Mesothelial cell of epicardium (in vitro differentiated cells): ENCODE measurements at regions not wholly inside any gene's neighbourhood (a gene's known extent, or its start where the extent isn't known, plus 50 kb on each side); places are given as distances from the start of the nearest gene placed in this dataset.

Source experiments
- DNase-seq, 2 experiments: peaks; one replicate each; pipeline ENCODE4 v3.0.0; 2021; ENCODE audit warnings: low spot score in 2 of 2; ENCODE audit not compliant: unreplicated experiment in 2 of 2
- H3K27ac Mint-ChIP-seq: 2 replicates; pipeline ENCODE4 v1.8.0; 2021; ENCODE audit warnings: mixed read lengths
- H3K27me3 Mint-ChIP-seq: 2 replicates; pipeline ENCODE4 v1.8.0; 2021; ENCODE audit warnings: low read depth, mixed read lengths
- H3K36me3 Mint-ChIP-seq: 2 replicates; pipeline ENCODE4 v1.8.0; 2021; ENCODE audit warnings: mixed read lengths
- H3K4me1 Mint-ChIP-seq: 2 replicates; pipeline ENCODE4 v1.8.0; 2021; ENCODE audit warnings: mixed read lengths
- H3K4me3 Mint-ChIP-seq: 2 replicates; pipeline ENCODE4 v1.8.0; 2021; ENCODE audit warnings: mild to moderate bottlenecking, moderate library complexity, mixed read lengths
- H3K9me3 Mint-ChIP-seq: 2 replicates; pipeline ENCODE4 v1.8.0; 2021; ENCODE audit warnings: mixed read lengths
- TF ChIP-seq, protein P1 (sequence below): fragments of 200-600 bp; sonication (generic); IDR thresholded peaks from one replicate; pipeline ENCODE4 v1.5.0; 2021; ENCODE audit warnings: antibody characterized with exemption; ENCODE audit not compliant: unreplicated experiment

DNA sequence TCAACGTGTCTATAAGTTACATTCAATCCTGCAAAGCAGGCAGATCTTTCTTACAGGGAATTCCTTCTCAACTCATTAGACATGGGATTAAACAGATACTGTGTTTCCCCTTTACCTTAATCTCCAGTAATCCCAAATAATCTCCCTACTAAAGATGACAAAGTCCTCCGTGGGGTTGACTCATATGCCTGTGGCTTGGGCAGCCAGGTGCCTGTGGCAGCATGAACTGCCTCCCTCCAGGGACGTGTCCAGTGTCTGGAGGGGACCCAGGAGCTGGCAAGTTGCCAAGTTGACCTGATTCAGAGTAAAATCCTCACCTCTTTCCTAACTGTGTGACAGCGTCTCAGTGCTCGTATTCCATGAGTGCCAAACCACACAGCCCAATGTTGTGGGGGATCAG, 94.6 kb upstream of the PTCH1 start:
- H3K4me3 Mint-ChIP-seq: no peak overlapping the region
- no peak overlapping the region for H3K27ac Mint-ChIP-seq
- no peaks in the 10 kb centered on the region for H3K36me3 Mint-ChIP-seq
- no peak for DNase-seq
- peaks cover 6% of the 10 kb centered on the region for H3K9me3 Mint-ChIP-seq
- H3K4me1 Mint-ChIP-seq: peaks cover 14% of the 10 kb centered on the region
- peaks cover 3% of the 10 kb centered on the region for H3K27me3 Mint-ChIP-seq
- TF ChIP-seq, protein P1, sequence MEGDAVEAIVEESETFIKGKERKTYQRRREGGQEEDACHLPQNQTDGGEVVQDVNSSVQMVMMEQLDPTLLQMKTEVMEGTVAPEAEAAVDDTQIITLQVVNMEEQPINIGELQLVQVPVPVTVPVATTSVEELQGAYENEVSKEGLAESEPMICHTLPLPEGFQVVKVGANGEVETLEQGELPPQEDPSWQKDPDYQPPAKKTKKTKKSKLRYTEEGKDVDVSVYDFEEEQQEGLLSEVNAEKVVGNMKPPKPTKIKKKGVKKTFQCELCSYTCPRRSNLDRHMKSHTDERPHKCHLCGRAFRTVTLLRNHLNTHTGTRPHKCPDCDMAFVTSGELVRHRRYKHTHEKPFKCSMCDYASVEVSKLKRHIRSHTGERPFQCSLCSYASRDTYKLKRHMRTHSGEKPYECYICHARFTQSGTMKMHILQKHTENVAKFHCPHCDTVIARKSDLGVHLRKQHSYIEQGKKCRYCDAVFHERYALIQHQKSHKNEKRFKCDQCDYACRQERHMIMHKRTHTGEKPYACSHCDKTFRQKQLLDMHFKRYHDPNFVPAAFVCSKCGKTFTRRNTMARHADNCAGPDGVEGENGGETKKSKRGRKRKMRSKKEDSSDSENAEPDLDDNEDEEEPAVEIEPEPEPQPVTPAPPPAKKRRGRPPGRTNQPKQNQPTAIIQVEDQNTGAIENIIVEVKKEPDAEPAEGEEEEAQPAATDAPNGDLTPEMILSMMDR: no peak

DNA sequence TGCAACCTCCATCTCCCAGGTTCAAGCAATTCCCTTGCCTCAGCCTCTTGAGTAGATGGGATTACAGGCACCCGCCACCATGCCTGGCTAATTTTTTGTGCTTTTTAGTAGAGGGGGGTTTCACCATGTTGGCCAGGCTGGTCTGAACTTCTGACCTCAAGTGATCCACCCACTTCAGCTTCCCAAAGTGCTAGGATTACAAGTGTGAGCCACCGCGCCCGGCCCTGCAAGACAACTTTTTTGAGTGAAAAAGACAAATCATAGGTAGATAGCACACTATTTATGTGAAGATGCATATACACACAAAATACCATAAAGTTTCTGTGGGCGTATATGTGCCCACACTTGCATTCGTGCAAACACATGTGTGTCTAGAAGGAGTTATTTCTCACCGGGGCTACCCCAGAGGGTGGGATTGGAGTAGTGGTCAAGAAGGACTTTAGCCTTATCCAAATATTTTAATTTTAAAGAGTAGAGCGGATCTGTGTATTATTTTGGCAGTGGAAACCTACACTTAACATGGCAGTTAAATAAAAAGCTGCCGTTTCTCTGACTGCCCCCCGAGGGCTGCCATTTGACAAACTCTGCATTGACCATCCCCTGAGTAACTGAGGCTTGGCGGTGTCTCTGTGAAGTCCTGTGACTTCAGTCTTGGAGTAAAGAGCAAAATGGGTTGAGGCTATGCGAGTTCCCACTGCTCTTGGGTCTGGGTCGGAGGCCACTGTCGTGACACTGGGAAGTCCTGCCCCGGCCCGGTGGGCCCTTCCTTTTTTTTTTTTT, 93.4 kb upstream of the PTCH1 start:
- H3K9me3 Mint-ChIP-seq: peaks cover 6% of the 10 kb centered on the region
- no peak overlapping the region for H3K4me3 Mint-ChIP-seq
- no peak overlapping the region for H3K27ac Mint-ChIP-seq
- peaks cover 25% of the 10 kb centered on the region for H3K4me1 Mint-ChIP-seq
- no peaks in the 10 kb centered on the region for H3K36me3 Mint-ChIP-seq
- no peak for DNase-seq
- TF ChIP-seq, protein P1: no peak
- peaks cover 3% of the 10 kb centered on the region for H3K27me3 Mint-ChIP-seq

DNA sequence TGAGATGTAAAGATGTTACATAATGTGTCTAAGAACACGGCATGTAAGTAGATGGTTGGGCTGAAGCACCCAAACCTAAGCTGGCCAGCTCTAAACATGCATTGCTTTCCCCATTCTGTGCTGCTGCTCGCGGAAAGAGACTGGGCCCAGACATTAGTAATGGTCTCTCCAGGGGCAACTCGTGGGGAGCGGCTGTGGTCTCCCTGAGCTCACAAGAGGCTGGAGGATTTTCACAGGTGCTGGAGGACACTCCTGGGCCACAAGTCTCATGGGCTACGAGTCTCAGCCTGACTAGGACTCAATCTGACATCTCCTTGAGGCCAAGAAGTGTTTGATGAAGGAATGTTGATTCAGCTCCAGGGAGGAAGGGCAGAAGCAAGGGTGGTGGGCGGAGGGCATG, 92.7 kb upstream of the PTCH1 start:
- no peak for DNase-seq
- Mint-ChIP-seq H3K27ac (no peak overlapping the region), H3K9me3 (peaks cover 6% of the 10 kb centered on the region), H3K36me3 (no peaks in the 10 kb centered on the region), H3K4me1 (peaks cover 30% of the 10 kb centered on the region), H3K4me3 (no peak overlapping the region), H3K27me3 (peaks cover 3% of the 10 kb centered on the region)
- TF ChIP-seq, protein P1: no peak

DNA sequence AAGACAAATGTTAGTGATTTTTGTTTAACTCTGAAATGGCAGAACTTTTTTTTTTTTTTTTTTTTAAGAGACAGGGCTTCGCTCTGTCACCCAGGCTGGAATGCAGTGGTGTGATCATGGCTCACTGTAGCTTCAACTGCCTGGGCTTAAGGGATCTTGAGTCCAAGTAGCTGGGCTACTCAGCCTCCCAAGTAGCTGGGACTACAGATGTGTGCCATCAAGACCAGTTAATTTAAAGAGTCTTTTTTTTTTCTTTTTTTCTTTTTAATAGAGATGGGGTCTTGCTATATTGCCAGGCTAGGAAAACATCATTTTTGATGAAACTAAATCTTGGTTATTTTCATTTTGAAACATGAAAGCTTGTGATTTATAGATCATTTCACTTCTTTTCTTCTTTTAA, 91.6 kb upstream of the PTCH1 start:
- H3K27me3 Mint-ChIP-seq: peaks cover 3% of the 10 kb centered on the region
- TF ChIP-seq, protein P1: no peak
- H3K4me3 Mint-ChIP-seq: no peak overlapping the region
- H3K4me1 Mint-ChIP-seq: peaks cover 30% of the 10 kb centered on the region
- H3K9me3 Mint-ChIP-seq: peaks cover 2% of the 10 kb centered on the region
- H3K27ac Mint-ChIP-seq: no peak overlapping the region
- no peak for DNase-seq
- no peaks in the 10 kb centered on the region for H3K36me3 Mint-ChIP-seq

DNA sequence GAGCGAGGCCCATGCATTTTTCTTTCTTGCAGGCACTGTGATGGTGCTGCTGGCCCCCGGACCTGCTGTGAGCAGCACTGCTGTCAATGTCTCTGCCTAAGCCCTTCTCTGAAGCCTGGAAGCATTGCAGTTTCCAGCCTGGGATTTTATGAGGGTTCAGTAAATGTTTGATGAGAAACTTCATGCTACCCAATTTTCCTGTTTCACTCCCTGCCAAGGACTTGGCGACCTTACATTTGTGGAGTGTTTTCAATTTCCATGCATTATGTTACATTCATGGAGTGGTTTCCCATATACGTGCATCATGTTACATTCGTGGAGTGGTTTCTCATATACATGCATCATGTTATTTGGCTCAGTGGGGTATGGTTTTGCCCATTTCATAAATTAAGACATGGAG, 90.7 kb upstream of the PTCH1 start:
- Mint-ChIP-seq H3K27ac (no peak overlapping the region), H3K27me3 (peaks cover 3% of the 10 kb centered on the region), H3K9me3 (no peaks in the 10 kb centered on the region), H3K4me1 (peaks cover 30% of the 10 kb centered on the region), H3K36me3 (no peaks in the 10 kb centered on the region), H3K4me3 (no peak overlapping the region)
- no peak for DNase-seq
- TF ChIP-seq, protein P1: no peak
